GM12892 (cell line): ENCODE measurements at regions not wholly inside any gene's neighbourhood (a gene's known extent, or its start where the extent isn't known, plus 50 kb on each side); places are given as distances from the start of the nearest gene placed in this dataset.

ENCODE experiments used
- POLR2AphosphoS5 ChIP-seq: IDR thresholded peaks from 2 replicates; pipeline ENCODE4 v1.6.1; 2011; ENCODE audit warnings: low read depth, low read length, control low read depth
- TAF1 ChIP-seq: IDR thresholded peaks from 2 replicates; pipeline ENCODE4 v1.6.1; 2011; ENCODE audit warnings: low read depth, mild to moderate bottlenecking, control low read depth, low read length, borderline replicate concordance

DNA sequence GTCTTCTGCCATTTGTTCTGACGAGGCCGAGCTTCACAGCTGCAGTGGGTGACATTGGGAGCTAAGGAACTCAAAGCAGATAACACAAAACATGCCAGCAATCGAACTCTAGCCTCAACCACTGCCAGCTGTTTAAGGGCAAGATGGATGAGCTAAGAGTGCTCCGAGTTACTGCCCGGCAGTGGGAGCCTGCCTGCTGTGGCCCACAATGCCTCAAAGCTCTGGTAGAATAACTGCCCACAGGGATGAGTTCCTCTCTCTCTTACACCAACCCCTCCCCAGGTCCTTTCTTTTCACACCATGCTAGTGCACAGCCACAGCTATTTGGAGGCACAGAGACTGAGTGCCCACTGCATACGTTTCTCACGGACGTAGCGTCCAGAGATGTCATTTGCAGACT is 330.5 kb downstream of the FGF9 start:
- TF ChIP-seq TAF1: no peak
- no peak for TF ChIP-seq POLR2AphosphoS5
